Activated CD4-positive, alpha-beta memory T cell treated with anti-CD3 and anti-CD28 coated beads for 36 hours (primary cell): ENCODE measurements at regions not wholly inside any gene's neighbourhood (a gene's known extent, or its start where the extent isn't known, plus 50 kb on each side); places are given as distances from the start of the nearest gene placed in this dataset.
"Not testable (repeated sequence)": the region's sequence is repeated elsewhere in the genome, so short reads cannot be mapped to it uniquely, and the experiment has no call there.

ENCODE experiments used
- CTCF ChIA-PET: fragments of 350-600 bp; sonication (Branson Sonifier 250); formaldehyde crosslinking; loops from one replicate; lab custom pipeline; 2021; ENCODE audit warnings: antibody characterized with exemption, inconsistent platforms; lab: Charles Lee
- POLR2A ChIA-PET: fragments of 350-600 bp; sonication (Branson Sonifier 250); formaldehyde crosslinking; loops from one replicate; lab custom pipeline; 2021; ENCODE audit warnings: antibody characterized with exemption; lab: Charles Lee
- DNase-seq: peaks from one replicate; pipeline ENCODE4 v3.0.0-alpha.2; 2020
- H3K27ac Mint-ChIP-seq: one replicate; pipeline ENCODE4 v1.8.0; 2021; ENCODE audit warnings: mixed read lengths
- H3K27me3 Mint-ChIP-seq: one replicate; pipeline ENCODE4 v1.8.0; 2021; ENCODE audit warnings: mixed read lengths
- H3K36me3 Mint-ChIP-seq: one replicate; pipeline ENCODE4 v1.8.0; 2021; ENCODE audit warnings: mixed read lengths
- H3K4me1 Mint-ChIP-seq: one replicate; pipeline ENCODE4 v1.8.0; 2021; ENCODE audit warnings: low read depth, mixed read lengths
- H3K4me3 Mint-ChIP-seq: one replicate; pipeline ENCODE4 v1.8.0; 2021; ENCODE audit warnings: mild to moderate bottlenecking, mixed read lengths
- H3K9me3 Mint-ChIP-seq: one replicate; pipeline ENCODE4 v1.8.0; 2021; ENCODE audit warnings: mixed read lengths
- intact Hi-C: fragments of 100-400 bp; cut with micrococcal nuclease; formaldehyde crosslinking; loops from one replicate; pipeline ENCODE4 v1.15.1; 2023

DNA sequence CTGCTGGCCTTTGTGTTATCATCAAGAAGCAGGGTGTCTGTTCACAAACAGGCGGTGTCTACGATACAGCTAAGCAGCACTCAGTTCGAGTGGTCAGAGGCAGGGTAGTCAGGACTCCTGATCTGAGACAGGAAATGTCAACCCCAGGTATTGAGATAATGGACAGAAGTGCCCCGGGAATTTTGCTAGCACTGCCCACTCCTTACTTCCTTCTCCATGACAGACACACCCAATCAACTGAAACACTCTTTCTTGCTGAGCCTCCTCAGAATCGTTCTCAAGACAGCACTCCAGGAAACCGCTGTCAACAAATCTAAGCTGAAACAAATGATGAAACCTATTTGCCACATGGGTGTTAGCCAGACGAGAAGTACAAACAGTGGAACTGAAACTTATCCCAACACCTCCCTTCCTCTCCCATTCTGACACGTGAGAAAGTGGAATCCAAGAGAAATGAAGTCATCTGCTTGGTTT, 109.3 kb downstream of the GTF2IRD2B start:
- DNase-seq, H3K36me3 Mint-ChIP-seq, H3K4me1 Mint-ChIP-seq, POLR2A ChIA-PET, H3K27me3 Mint-ChIP-seq, intact Hi-C loops, H3K4me3 Mint-ChIP-seq, H3K27ac Mint-ChIP-seq, H3K9me3 Mint-ChIP-seq, CTCF ChIA-PET: not testable (repeated sequence)

- H3K27me3 Mint-ChIP-seq, H3K4me3 Mint-ChIP-seq, POLR2A ChIA-PET, DNase-seq, intact Hi-C loops, CTCF ChIA-PET, H3K36me3 Mint-ChIP-seq, H3K9me3 Mint-ChIP-seq, H3K4me1 Mint-ChIP-seq, H3K27ac Mint-ChIP-seq: not testable (repeated sequence)
Observed at GRCh38 chr7:75205367-75206085, 113.1 kb downstream of the GTF2IRD2B start.

DNA sequence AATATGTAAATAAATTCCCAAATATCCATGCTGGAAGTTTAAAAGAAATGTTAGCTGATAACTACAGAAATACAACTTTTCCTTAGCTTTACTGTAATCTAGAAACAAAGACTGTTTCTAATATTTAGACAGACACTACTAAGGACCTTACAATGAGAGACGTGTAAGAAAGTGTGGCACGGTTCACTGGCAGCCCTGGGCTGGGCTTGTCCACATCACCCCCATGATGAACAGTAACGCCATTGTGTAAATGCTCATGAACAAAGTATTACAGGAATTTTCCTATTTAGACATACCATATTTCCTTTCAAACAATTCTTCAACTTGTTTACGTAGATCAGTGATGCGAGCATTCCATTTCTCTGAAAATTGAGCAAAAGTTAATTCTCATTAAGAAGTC, 123.1 kb downstream of the GTF2IRD2B start:
- H3K36me3 Mint-ChIP-seq, CTCF ChIA-PET, intact Hi-C loops, H3K9me3 Mint-ChIP-seq, H3K4me1 Mint-ChIP-seq, DNase-seq, H3K27ac Mint-ChIP-seq, POLR2A ChIA-PET, H3K27me3 Mint-ChIP-seq, H3K4me3 Mint-ChIP-seq: not testable (repeated sequence)

DNA sequence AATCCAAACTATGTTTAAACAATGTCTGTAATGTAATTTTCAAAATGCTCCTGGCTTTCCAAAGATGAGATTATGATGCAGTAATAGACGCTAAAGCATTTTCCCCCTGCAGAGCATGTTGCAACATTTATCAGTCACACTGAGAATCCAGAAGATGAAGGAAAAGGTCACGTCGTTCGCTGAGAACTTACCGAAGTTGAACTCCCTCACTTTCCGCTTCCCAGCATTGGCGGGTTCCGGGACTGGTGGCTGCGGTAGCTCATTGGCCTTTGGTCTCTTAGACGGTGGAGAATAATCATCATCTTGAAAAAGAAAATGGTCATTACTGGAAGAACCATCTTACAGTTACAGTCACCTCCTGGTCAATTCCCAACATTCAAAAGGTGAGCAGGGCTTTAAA, 124.6 kb downstream of the GTF2IRD2B start:
- intact Hi-C loops, H3K27ac Mint-ChIP-seq, H3K27me3 Mint-ChIP-seq, CTCF ChIA-PET, H3K4me3 Mint-ChIP-seq, POLR2A ChIA-PET, H3K36me3 Mint-ChIP-seq, DNase-seq, H3K4me1 Mint-ChIP-seq, H3K9me3 Mint-ChIP-seq: not testable (repeated sequence)

DNA sequence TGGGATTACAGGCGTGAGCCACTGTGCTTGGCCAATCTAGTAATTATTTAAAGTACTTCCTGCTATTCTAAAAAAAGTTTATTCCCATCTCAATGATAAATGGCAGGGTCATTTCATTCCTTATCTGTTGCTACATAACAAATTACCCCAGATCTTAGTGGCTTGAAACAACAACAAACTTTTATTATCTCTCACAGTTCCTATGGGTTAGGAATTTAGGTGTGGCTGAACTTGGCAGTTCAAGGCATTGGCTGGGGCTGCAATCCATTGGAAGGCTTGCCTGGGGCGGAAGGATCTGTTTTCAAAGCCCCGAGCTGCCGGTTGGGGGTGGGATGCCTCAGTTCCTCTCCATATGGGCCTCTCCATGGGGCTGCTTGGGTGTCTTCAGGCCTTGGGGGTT, 133.7 kb downstream of the GTF2IRD2B start:
- H3K36me3 Mint-ChIP-seq, H3K27ac Mint-ChIP-seq, POLR2A ChIA-PET, DNase-seq, CTCF ChIA-PET, intact Hi-C loops, H3K4me3 Mint-ChIP-seq, H3K4me1 Mint-ChIP-seq, H3K9me3 Mint-ChIP-seq, H3K27me3 Mint-ChIP-seq: not testable (repeated sequence)

DNA sequence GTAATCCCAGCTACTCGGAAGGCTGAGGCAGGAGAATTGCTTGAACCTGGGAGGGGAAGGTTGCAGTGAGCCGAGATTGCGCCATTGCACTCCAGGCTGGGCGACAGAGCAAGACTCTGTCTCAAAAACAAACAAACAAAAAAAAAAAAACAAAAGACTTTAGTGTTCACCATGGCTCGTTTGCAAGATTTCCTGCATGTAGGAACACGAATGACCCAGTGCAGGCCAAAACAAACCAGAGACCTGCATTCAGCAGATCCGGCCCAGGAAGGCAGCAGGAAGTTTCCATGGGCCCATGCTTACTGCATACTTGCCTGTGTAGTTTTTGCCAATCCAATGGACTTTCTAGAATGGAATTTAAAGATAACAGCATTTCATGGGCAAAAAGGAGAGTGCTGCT, 137.2 kb downstream of the GTF2IRD2B start:
- H3K4me3 Mint-ChIP-seq: not testable (repeated sequence)

GRCh38 chr7:75230558-75230957, 138.2 kb downstream of the GTF2IRD2B start:
- DNase-seq, H3K27me3 Mint-ChIP-seq, H3K4me3 Mint-ChIP-seq, H3K36me3 Mint-ChIP-seq, H3K4me1 Mint-ChIP-seq, H3K9me3 Mint-ChIP-seq, intact Hi-C loops, H3K27ac Mint-ChIP-seq, CTCF ChIA-PET, POLR2A ChIA-PET: not testable (repeated sequence)

More for the DNA sequence above, 137.2 kb downstream of the GTF2IRD2B start:
- H3K27ac Mint-ChIP-seq, H3K36me3 Mint-ChIP-seq, intact Hi-C loops, H3K9me3 Mint-ChIP-seq, H3K4me1 Mint-ChIP-seq, DNase-seq, H3K27me3 Mint-ChIP-seq, POLR2A ChIA-PET, CTCF ChIA-PET: not testable (repeated sequence)

GRCh38 chr7:75235092-75235826, 142.9 kb downstream of the GTF2IRD2B start:
- intact Hi-C loops, POLR2A ChIA-PET, H3K4me1 Mint-ChIP-seq, DNase-seq, H3K36me3 Mint-ChIP-seq, CTCF ChIA-PET, H3K27ac Mint-ChIP-seq, H3K4me3 Mint-ChIP-seq, H3K9me3 Mint-ChIP-seq, H3K27me3 Mint-ChIP-seq: not testable (repeated sequence)

GRCh38 chr7:75235827-75236167, 143.4 kb downstream of the GTF2IRD2B start:
- H3K4me1 Mint-ChIP-seq, H3K27me3 Mint-ChIP-seq, CTCF ChIA-PET, H3K36me3 Mint-ChIP-seq, H3K4me3 Mint-ChIP-seq, POLR2A ChIA-PET, H3K9me3 Mint-ChIP-seq, H3K27ac Mint-ChIP-seq, DNase-seq, intact Hi-C loops: not testable (repeated sequence)

- intact Hi-C loops, H3K27ac Mint-ChIP-seq, POLR2A ChIA-PET, H3K9me3 Mint-ChIP-seq, H3K27me3 Mint-ChIP-seq, H3K36me3 Mint-ChIP-seq, CTCF ChIA-PET, H3K4me1 Mint-ChIP-seq: not testable (repeated sequence)
- peak; percentile 64 for DNase-seq
- H3K4me3 Mint-ChIP-seq: peak overlapping the region; percentile 26
Observed at GRCh38 chr7:75237255-75238187, 145.1 kb downstream of the GTF2IRD2B start.

DNA sequence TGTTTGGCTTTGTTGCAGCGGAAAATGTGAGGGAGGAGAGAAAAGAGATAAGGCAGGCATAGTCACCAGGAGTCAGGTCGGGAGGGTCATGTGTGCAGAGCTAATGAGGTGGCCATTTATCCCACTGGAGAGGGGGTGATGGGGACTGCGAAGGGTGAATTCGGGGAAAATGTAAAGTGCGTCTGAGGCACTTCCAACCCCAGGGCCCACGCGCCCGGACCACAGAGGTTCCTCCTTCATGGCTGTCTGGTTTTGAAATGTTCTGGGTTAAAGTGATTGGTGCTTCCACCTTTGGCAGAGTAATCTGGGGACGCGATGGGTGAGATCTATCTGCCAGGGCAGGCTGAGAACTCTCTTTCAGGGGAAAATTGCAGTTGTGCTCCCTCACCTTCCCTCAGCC, 145.9 kb downstream of the GTF2IRD2B start:
- H3K4me3 Mint-ChIP-seq, H3K36me3 Mint-ChIP-seq, H3K27me3 Mint-ChIP-seq, intact Hi-C loops, CTCF ChIA-PET, H3K4me1 Mint-ChIP-seq, POLR2A ChIA-PET, H3K9me3 Mint-ChIP-seq, H3K27ac Mint-ChIP-seq, DNase-seq: not testable (repeated sequence)

- CTCF ChIA-PET, H3K4me3 Mint-ChIP-seq, H3K36me3 Mint-ChIP-seq, H3K4me1 Mint-ChIP-seq, DNase-seq, H3K9me3 Mint-ChIP-seq, H3K27me3 Mint-ChIP-seq, intact Hi-C loops, H3K27ac Mint-ChIP-seq, POLR2A ChIA-PET: not testable (repeated sequence)
Observed at GRCh38 chr7:75243638-75244037, 151.2 kb downstream of the GTF2IRD2B start.
